Esophagus squamous epithelium (tissue), 5 donors: ENCODE measurements at regions not wholly inside any gene's neighbourhood (a gene's known extent, or its start where the extent isn't known, plus 50 kb on each side); places are given as distances from the start of the nearest gene placed in this dataset.

Experiments
- DNase-seq: peaks from one replicate; lab custom pipeline; 2025; lab: John Stamatoyannopoulos, UW
- H3K27ac ChIP-seq, 4 donors: fragments of 200-600 bp; sonication (generic); one replicate each; pipeline ENCODE4 v1.5.1; 2016 to 2019; ENCODE audit warnings: mild to moderate bottlenecking in 1 of 4
- H3K27me3 ChIP-seq, 4 donors: fragments of 200-600 bp; sonication (generic); 1 replicate in 3 of 4; 2 replicates in 1 of 4; pipeline versions ENCODE4 v1.5.1 to v1.6.0; 2017 to 2021; ENCODE audit warnings: antibody characterized with exemption in 1 of 4
- H3K36me3 ChIP-seq, 3 donors: fragments of 200-600 bp; sonication (generic); one replicate each; pipeline ENCODE4 v1.5.1; 2016 to 2019
- H3K4me1 ChIP-seq, 3 donors: fragments of 200-600 bp; sonication (generic); one replicate each; pipeline ENCODE4 v1.5.1; 2017 to 2019
- H3K4me3 ChIP-seq, 4 donors: fragments of 200-600 bp; sonication (generic); 1 replicate in 3 of 4; 2 replicates in 1 of 4; pipeline ENCODE4 v1.5.1; 2016 to 2019; ENCODE audit warnings: mild to moderate bottlenecking in 2 of 4, moderate library complexity in 1 of 4
- H3K9me3 ChIP-seq, 3 donors: fragments of 200-600 bp; sonication (generic); one replicate each; pipeline ENCODE4 v1.5.1; 2016 to 2019
- CTCF ChIP-seq, 6 experiments: fragments of 450-650 bp in 4 of 6; fragments of 200-600 bp in 2 of 6; sonication (generic) in 2 of 6; IDR thresholded peaks; one replicate each; pipeline ENCODE4 v1.5.1; 2016 to 2019; ENCODE audit warnings: antibody characterized with exemption in 6 of 6, mild to moderate bottlenecking in 4 of 6, moderate library complexity in 4 of 6
- POLR2A ChIP-seq, 4 donors: fragments of 450-650 bp; IDR thresholded peaks; one replicate each; pipeline ENCODE4 v1.6.1; 2017; ENCODE audit warnings: antibody characterized with exemption in 4 of 4, mild to moderate bottlenecking in 4 of 4, moderate library complexity in 3 of 4
- WGBS, 2 donors: methylation state at CpG; one replicate each; pipeline ENCODE4 v1.1.5; 2018; 5-methylcytosine and 5-hydroxymethylcytosine counted together
- intact Hi-C: fragments of 100-400 bp; cut with DNase I; formaldehyde crosslinking; loops from one replicate; pipeline ENCODE4 v1.15.0; 2022
- donor health status: DM: yes; HTN: yes; CAD: no.

GRCh38 chr2:64260817-64261216, 116.6 kb upstream of the PELI1 start:
- no peaks in the 10 kb centered on the region for H3K36me3 ChIP-seq
- DNase-seq, result peak; percentile 23
- H3K27me3 ChIP-seq, result no peaks in the 10 kb centered on the region
- H3K27ac ChIP-seq, result peak overlapping the region; percentile 11 to 80 (median 67)
- no peaks in the 10 kb centered on the region for H3K9me3 ChIP-seq
- H3K4me3 ChIP-seq, result peak overlapping the region in 1 of 4 donors; percentile 11
- intact Hi-C loops, result no loop called here
- no peak for TF ChIP-seq CTCF (IDR thresholded peaks at IDR 0.05)
- TF ChIP-seq POLR2A (IDR thresholded peaks at IDR 0.05), result peak in 1 of 4 donors; percentile 45
- 47 to 50% methylated on average over 8 to 9 of the region's 9 CpGs for WGBS, 2 donors
- peaks cover 24 to 64% (median 26%) of the 10 kb centered on the region in 3 donors for H3K4me1 ChIP-seq

GRCh38 chr2:64262071-64262470, 117.9 kb upstream of the PELI1 start:
- Histone ChIP-seq H3K36me3 (no peaks in the 10 kb centered on the region), H3K9me3 (no peaks in the 10 kb centered on the region), H3K4me3 (no peak overlapping the region), H3K4me1 (peaks cover 24 to 64% (median 26%) of the 10 kb centered on the region in 3 donors), H3K27me3 (no peaks in the 10 kb centered on the region), H3K27ac (peak overlapping the region; percentile 58 to 80 (median 74))
- WGBS, 2 donors, result 32 to 86% methylated on average over 1 to 3 of the region's 3 CpGs
- intact Hi-C loops, result no loop called here
- TF ChIP-seq POLR2A (IDR thresholded peaks at IDR 0.05) (no peak), CTCF (IDR thresholded peaks at IDR 0.05) (no peak)
- DNase-seq, result no peak

- Histone ChIP-seq H3K27ac (peak overlapping the region; percentile 71 to 80 (median 74)), H3K36me3 (no peaks in the 10 kb centered on the region), H3K9me3 (no peaks in the 10 kb centered on the region), H3K4me3 (no peak overlapping the region), H3K4me1 (peaks cover 24 to 68% (median 29%) of the 10 kb centered on the region in 3 donors), H3K27me3 (no peaks in the 10 kb centered on the region)
- WGBS, 2 donors, result 86% methylated on average over 3 of the region's 3 CpGs; no CpG with 5 or more reads in 1 of the 2 donors
- intact Hi-C loops, result no loop called here
- no peak for DNase-seq
- no peak for TF ChIP-seq POLR2A (IDR thresholded peaks at IDR 0.05)
- TF ChIP-seq CTCF (IDR thresholded peaks at IDR 0.05), result no peak
Measured at GRCh38 chr2:64262816-64263215, 118.6 kb upstream of the PELI1 start.

GRCh38 chr2:64263315-64263714, 119.1 kb upstream of the PELI1 start:
- Histone ChIP-seq H3K36me3 (no peaks in the 10 kb centered on the region), H3K27ac (peak overlapping the region; percentile 71 to 80 (median 74)), H3K9me3 (no peaks in the 10 kb centered on the region), H3K27me3 (no peaks in the 10 kb centered on the region), H3K4me3 (no peak overlapping the region), H3K4me1 (peaks cover 24 to 69% (median 34%) of the 10 kb centered on the region in 3 donors)
- DNase-seq, result no peak
- intact Hi-C loops, result no loop called here
- WGBS, 2 donors, result 17 to 20% methylated on average over 6 of the region's 6 CpGs
- TF ChIP-seq CTCF (IDR thresholded peaks at IDR 0.05) (no peak), POLR2A (IDR thresholded peaks at IDR 0.05) (no peak)

- DNase-seq, result no peak
- peaks cover 12 to 34% (median 21%) of the 10 kb centered on the region in 3 donors for H3K4me1 ChIP-seq
- intact Hi-C loops, result no loop called here
- no peaks in the 10 kb centered on the region for H3K36me3 ChIP-seq
- no peaks in the 10 kb centered on the region for H3K9me3 ChIP-seq
- 22 to 86% methylated on average over 1 of the region's 1 CpG for WGBS, 2 donors
- H3K27ac ChIP-seq, result peak overlapping the region in 1 of 4 donors; percentile 7
- no peaks in the 10 kb centered on the region for H3K27me3 ChIP-seq
- no peak for TF ChIP-seq CTCF (IDR thresholded peaks at IDR 0.05)
- no peak overlapping the region for H3K4me3 ChIP-seq
Measured at GRCh38 chr2:64267699-64268098, 123.5 kb upstream of the PELI1 start.
